ENCODE measurements at regions not wholly inside any gene's neighbourhood (a gene's known extent, or its start where the extent isn't known, plus 50 kb on each side); places are given as distances from the start of the nearest gene placed in this dataset.

- TF ChIP-seq CTCF (IDR thresholded peaks at IDR 0.05) (no peak), POLR2A (IDR thresholded peaks at IDR 0.05) (no peak)
Observed at GRCh38 chr6:10235344-10235743, 179.5 kb downstream of the TFAP2A start.
